ENCODE measurements at regions not wholly inside any gene's neighbourhood (a gene's known extent, or its start where the extent isn't known, plus 50 kb on each side); places are given as distances from the start of the nearest gene placed in this dataset.

DNA sequence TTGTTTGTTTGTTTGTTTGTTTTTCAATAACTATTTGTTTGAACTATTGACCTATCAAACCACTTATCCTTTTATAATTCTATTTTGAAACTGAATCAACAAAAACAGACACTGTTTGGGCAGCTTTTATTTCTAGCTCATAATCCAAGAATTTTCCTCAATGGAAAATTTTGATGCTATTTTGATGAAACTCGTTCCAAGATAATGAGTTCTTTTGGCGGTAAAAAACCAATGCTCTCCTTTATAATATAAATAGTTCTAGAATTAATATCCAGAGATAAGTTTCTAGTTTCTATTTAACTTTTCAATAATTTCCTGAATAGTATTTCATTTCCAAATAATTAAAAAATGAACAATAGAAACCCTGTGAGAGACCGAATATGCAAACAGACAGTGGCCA lies 146.5 kb upstream of the EDNRB start:
- TF ChIP-seq, protein P1, sequence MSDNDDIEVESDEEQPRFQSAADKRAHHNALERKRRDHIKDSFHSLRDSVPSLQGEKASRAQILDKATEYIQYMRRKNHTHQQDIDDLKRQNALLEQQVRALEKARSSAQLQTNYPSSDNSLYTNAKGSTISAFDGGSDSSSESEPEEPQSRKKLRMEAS (IDR thresholded peaks at IDR 0.05), result no peak
- TF ChIP-seq ZBTB7A (IDR thresholded peaks at IDR 0.05; ENCODE audit: low read depth), result no peak

DNA sequence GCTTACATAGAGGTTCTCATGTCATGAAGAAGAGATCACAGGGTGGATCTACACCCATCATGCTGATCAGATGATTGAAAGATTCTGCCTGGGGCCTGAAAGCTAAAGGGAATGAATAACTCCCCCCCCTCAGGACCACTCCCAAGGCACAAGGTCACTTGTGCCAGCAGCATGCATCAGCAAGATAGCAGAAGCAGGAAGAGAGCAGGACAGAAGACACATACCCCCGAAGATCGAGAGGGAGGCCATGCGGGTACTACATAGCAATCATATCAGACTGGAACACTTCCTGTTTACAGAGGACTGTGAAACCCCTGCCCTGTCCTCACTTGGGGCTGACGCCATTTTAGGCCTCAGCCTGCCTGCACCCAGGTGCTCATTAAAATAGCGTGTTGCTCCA lies 143.2 kb upstream of the EDNRB start:
- TF ChIP-seq TAF1 (IDR thresholded peaks at IDR 0.05; ENCODE audit: low read depth) (no peak), TCF12 (IDR thresholded peaks at IDR 0.05; ENCODE audit: low read depth) (no peak), NFIC (IDR thresholded peaks at IDR 0.05) (no peak), CEBPB (IDR thresholded peaks at IDR 0.05) (no peak), TEAD4 (IDR thresholded peaks at IDR 0.05) (no peak), FOXM1 (IDR thresholded peaks at IDR 0.05; ENCODE audit: borderline replicate concordance, low read depth) (no peak), ZBTB7A (IDR thresholded peaks at IDR 0.05; ENCODE audit: low read depth) (no peak), YY1 (IDR thresholded peaks at IDR 0.05; ENCODE audit: low read depth) (no peak), EP300 (IDR thresholded peaks at IDR 0.05; ENCODE audit: borderline replicate concordance) (no peak), EGR1 (IDR thresholded peaks at IDR 0.05) (no peak)
- TF ChIP-seq, protein P2, sequence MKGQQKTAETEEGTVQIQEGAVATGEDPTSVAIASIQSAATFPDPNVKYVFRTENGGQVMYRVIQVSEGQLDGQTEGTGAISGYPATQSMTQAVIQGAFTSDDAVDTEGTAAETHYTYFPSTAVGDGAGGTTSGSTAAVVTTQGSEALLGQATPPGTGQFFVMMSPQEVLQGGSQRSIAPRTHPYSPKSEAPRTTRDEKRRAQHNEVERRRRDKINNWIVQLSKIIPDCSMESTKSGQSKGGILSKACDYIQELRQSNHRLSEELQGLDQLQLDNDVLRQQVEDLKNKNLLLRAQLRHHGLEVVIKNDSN (IDR thresholded peaks at IDR 0.05), result no peak

DNA sequence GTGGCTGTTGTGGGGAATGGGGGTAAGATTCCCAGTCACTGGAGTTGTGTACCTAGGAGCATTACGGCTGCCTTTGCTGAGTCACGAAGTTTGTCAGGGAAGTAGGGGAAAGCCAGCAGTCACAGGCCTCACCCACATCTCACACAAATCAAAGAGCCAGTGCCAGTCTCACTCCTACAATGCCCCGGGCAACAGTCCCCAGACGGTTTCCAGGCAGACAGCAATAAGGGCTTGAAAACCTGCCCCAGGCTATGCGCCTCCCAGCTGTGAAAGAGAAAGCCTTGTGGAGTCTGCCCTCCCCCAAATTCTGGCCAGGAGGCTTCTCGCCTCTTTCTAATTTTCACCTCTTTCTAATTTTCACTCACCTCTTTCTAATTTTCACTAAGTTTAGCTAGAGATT lies 142.3 kb upstream of the EDNRB start:
- TF ChIP-seq FOXM1 (IDR thresholded peaks at IDR 0.05; ENCODE audit: borderline replicate concordance, low read depth) (no peak), YY1 (IDR thresholded peaks at IDR 0.05; ENCODE audit: low read depth) (no peak), EP300 (IDR thresholded peaks at IDR 0.05; ENCODE audit: borderline replicate concordance) (no peak), ZBTB7A (IDR thresholded peaks at IDR 0.05; ENCODE audit: low read depth) (no peak)

DNA sequence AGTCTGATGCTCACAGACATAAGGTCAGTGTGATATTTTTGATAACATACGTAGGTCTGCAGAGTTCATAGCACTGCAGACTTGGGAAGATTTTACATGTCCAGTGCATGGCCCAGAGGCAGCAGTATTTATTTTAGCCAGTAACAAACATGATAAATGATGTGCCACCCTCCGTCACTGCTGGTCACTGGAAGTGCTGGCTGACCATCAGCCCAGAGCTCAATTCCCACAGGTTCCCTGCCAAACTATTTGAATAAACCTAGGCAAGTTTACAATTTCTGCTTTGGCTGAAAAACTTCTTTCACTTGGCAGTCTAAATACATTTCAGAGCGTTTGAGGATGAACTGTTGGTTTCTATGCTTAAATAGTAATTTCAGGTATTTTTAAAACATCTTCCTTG lies 135.5 kb upstream of the EDNRB start:
- no peak for TF ChIP-seq NFIC (IDR thresholded peaks at IDR 0.05)
- TF ChIP-seq CEBPB (IDR thresholded peaks at IDR 0.05), result no peak
- TF ChIP-seq YY1 (IDR thresholded peaks at IDR 0.05; ENCODE audit: low read depth), result no peak
- no peak for TF ChIP-seq FOXM1 (IDR thresholded peaks at IDR 0.05; ENCODE audit: borderline replicate concordance, low read depth)
- TF ChIP-seq TCF12 (IDR thresholded peaks at IDR 0.05; ENCODE audit: low read depth), result no peak
- TF ChIP-seq TEAD4 (IDR thresholded peaks at IDR 0.05), result no peak
- TF ChIP-seq, protein P1 (IDR thresholded peaks at IDR 0.05), result no peak
- no peak for TF ChIP-seq TAF1 (IDR thresholded peaks at IDR 0.05; ENCODE audit: low read depth)
- no peak for TF ChIP-seq EP300 (IDR thresholded peaks at IDR 0.05; ENCODE audit: borderline replicate concordance)
- TF ChIP-seq RAD21 (IDR thresholded peaks at IDR 0.05; ENCODE audit: low read depth), result no peak
- TF ChIP-seq CREB1 (IDR thresholded peaks at IDR 0.05; ENCODE audit: low read depth), result no peak
- TF ChIP-seq ZBTB7A (IDR thresholded peaks at IDR 0.05; ENCODE audit: low read depth), result no peak
- TF ChIP-seq, protein P3, sequence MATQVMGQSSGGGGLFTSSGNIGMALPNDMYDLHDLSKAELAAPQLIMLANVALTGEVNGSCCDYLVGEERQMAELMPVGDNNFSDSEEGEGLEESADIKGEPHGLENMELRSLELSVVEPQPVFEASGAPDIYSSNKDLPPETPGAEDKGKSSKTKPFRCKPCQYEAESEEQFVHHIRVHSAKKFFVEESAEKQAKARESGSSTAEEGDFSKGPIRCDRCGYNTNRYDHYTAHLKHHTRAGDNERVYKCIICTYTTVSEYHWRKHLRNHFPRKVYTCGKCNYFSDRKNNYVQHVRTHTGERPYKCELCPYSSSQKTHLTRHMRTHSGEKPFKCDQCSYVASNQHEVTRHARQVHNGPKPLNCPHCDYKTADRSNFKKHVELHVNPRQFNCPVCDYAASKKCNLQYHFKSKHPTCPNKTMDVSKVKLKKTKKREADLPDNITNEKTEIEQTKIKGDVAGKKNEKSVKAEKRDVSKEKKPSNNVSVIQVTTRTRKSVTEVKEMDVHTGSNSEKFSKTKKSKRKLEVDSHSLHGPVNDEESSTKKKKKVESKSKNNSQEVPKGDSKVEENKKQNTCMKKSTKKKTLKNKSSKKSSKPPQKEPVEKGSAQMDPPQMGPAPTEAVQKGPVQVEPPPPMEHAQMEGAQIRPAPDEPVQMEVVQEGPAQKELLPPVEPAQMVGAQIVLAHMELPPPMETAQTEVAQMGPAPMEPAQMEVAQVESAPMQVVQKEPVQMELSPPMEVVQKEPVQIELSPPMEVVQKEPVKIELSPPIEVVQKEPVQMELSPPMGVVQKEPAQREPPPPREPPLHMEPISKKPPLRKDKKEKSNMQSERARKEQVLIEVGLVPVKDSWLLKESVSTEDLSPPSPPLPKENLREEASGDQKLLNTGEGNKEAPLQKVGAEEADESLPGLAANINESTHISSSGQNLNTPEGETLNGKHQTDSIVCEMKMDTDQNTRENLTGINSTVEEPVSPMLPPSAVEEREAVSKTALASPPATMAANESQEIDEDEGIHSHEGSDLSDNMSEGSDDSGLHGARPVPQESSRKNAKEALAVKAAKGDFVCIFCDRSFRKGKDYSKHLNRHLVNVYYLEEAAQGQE (IDR thresholded peaks at IDR 0.05; ENCODE audit: low read depth), result no peak
- TF ChIP-seq, protein P2 (IDR thresholded peaks at IDR 0.05), result no peak
- TF ChIP-seq EGR1 (IDR thresholded peaks at IDR 0.05), result no peak

DNA sequence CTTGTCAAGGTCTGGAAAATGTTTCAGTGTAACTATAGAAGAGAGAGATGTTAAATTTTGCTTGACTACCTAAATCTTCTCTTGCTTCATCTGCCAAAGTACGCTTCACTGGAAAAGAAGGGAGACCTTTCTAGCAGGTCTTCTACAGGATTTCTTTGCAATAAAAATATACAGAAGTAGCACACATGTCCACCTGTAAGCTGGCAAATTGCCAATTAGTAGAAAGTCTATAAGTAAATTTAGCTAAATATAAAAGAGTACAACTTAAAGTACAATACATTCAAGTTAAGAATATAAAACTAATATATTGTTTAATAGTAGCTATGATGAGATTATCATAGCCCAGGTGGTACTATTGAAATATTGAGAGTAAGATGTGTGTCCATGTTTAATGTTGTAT lies 128.5 kb upstream of the EDNRB start:
- TF ChIP-seq CEBPB (IDR thresholded peaks at IDR 0.05) (no peak), FOXM1 (IDR thresholded peaks at IDR 0.05; ENCODE audit: borderline replicate concordance, low read depth) (no peak), TCF12 (IDR thresholded peaks at IDR 0.05; ENCODE audit: low read depth) (no peak), TAF1 (IDR thresholded peaks at IDR 0.05; ENCODE audit: low read depth) (no peak)
- TF ChIP-seq, protein P3 (IDR thresholded peaks at IDR 0.05; ENCODE audit: low read depth), result no peak
- TF ChIP-seq, protein P2 (IDR thresholded peaks at IDR 0.05), result no peak

DNA sequence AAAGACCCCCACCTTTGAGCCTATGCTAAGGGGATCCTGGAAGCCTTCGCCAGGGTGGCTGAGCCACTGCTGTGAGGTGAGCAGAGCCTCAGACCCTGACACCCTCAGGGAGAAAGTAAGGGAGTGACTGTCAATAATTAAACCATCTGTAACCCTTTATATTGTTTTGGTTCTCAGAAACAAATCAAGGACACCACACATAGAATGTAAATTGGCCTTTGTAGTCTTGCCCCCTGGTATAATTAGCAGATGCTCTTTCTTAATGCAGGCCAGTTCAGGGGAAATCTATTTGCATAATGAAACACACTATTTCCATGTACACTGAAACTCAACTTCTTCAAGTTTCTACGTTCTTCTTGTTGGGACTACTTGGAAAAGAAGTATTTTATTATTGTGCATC lies 127.7 kb upstream of the EDNRB start:
- TF ChIP-seq CEBPB (IDR thresholded peaks at IDR 0.05) (no peak), NFIC (IDR thresholded peaks at IDR 0.05) (no peak), TCF12 (IDR thresholded peaks at IDR 0.05; ENCODE audit: low read depth) (no peak), FOXM1 (IDR thresholded peaks at IDR 0.05; ENCODE audit: borderline replicate concordance, low read depth) (no peak), EGR1 (IDR thresholded peaks at IDR 0.05) (no peak), TAF1 (IDR thresholded peaks at IDR 0.05; ENCODE audit: low read depth) (no peak), CREB1 (IDR thresholded peaks at IDR 0.05; ENCODE audit: low read depth) (no peak), ZBTB7A (IDR thresholded peaks at IDR 0.05; ENCODE audit: low read depth) (no peak)
- TF ChIP-seq, protein P2 (IDR thresholded peaks at IDR 0.05), result no peak
